HL-60 (cell line): ENCODE measurements at regions not wholly inside any gene's neighbourhood (a gene's known extent, or its start where the extent isn't known, plus 50 kb on each side); places are given as distances from the start of the nearest gene placed in this dataset.
"Not testable (repeated sequence)": the region's sequence is repeated elsewhere in the genome, so short reads cannot be mapped to it uniquely, and the experiment has no call there.

Experiments
- DNase-seq, 2 experiments: peaks; one replicate each; pipeline ENCODE4 v3.0.0-alpha.2; 2010 to 2020; ENCODE audit warnings: low read depth in 1 of 2, low spot score in 1 of 2
- H3K27ac ChIP-seq: fragments of 250-450 bp; sonication (Bioruptor Pico); replicated peaks from 2 replicates; pipeline ENCODE4 v1.5.1; 2020; ENCODE audit warnings: mild to moderate bottlenecking, moderate library complexity
- H3K27me3 ChIP-seq: fragments of 250-450 bp; sonication (Bioruptor Pico); 2 replicates; pipeline ENCODE4 v1.5.1; 2021; ENCODE audit warnings: mild to moderate bottlenecking, moderate library complexity; ENCODE audit not compliant: insufficient read depth, poor library complexity, severe bottlenecking
- H3K4me3 ChIP-seq: replicated peaks from 2 replicates; pipeline ENCODE4 v1.5.1; 2011; ENCODE audit warnings: mild to moderate bottlenecking, control low read depth, low read length; ENCODE audit not compliant: insufficient read depth
- GABPA ChIP-seq: IDR thresholded peaks from 2 replicates; pipeline ENCODE4 v1.6.1; 2012; ENCODE audit warnings: low read depth
- POLR2AphosphoS5 ChIP-seq: IDR thresholded peaks from 2 replicates; pipeline ENCODE4 v1.6.1; 2012; ENCODE audit warnings: low read depth
- SPI1 ChIP-seq: IDR thresholded peaks from 2 replicates; pipeline ENCODE4 v1.6.1; 2012; ENCODE audit warnings: low read depth, mild to moderate bottlenecking, borderline replicate concordance
- TF ChIP-seq, protein P1 (sequence below): IDR thresholded peaks from one replicate; pipeline ENCODE4 v1.5.1; 2011; ENCODE audit warnings: low read length, control low read depth, inconsistent platforms; ENCODE audit not compliant: insufficient read depth
- TF ChIP-seq, protein P2 (sequence below): IDR thresholded peaks from 2 replicates; pipeline ENCODE4 v1.6.1; 2012; ENCODE audit warnings: low read depth; ENCODE audit not compliant: insufficient replicate concordance

DNA sequence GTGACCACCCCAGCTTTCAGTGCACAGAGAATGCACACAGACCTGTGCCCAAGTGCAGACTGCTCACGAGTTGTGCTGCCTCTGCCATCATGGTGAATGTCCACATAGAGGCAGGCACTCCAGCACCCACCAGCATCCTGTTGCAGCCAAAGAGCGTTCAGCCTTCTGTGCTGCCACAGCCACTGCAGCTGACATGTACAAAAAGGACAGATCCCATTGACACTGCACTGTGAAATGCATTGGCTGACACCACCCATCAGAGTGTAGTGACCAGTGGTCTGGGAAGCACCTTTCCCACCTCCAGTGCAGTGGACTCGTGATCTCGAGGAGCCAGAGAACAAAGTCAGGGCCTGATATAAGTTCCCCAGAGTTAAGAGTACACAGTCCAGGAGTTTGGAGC, 260.3 kb downstream of the RAP2B start:
- no peak overlapping the region for H3K4me3 ChIP-seq
- no peak overlapping the region for H3K27ac ChIP-seq
- no peak for DNase-seq
- no peaks in the 10 kb centered on the region for H3K27me3 ChIP-seq
- TF ChIP-seq SPI1 (no peak), POLR2AphosphoS5 (no peak), GABPA (no peak)
- TF ChIP-seq, protein P1, sequence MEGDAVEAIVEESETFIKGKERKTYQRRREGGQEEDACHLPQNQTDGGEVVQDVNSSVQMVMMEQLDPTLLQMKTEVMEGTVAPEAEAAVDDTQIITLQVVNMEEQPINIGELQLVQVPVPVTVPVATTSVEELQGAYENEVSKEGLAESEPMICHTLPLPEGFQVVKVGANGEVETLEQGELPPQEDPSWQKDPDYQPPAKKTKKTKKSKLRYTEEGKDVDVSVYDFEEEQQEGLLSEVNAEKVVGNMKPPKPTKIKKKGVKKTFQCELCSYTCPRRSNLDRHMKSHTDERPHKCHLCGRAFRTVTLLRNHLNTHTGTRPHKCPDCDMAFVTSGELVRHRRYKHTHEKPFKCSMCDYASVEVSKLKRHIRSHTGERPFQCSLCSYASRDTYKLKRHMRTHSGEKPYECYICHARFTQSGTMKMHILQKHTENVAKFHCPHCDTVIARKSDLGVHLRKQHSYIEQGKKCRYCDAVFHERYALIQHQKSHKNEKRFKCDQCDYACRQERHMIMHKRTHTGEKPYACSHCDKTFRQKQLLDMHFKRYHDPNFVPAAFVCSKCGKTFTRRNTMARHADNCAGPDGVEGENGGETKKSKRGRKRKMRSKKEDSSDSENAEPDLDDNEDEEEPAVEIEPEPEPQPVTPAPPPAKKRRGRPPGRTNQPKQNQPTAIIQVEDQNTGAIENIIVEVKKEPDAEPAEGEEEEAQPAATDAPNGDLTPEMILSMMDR: no peak
- TF ChIP-seq, protein P2, sequence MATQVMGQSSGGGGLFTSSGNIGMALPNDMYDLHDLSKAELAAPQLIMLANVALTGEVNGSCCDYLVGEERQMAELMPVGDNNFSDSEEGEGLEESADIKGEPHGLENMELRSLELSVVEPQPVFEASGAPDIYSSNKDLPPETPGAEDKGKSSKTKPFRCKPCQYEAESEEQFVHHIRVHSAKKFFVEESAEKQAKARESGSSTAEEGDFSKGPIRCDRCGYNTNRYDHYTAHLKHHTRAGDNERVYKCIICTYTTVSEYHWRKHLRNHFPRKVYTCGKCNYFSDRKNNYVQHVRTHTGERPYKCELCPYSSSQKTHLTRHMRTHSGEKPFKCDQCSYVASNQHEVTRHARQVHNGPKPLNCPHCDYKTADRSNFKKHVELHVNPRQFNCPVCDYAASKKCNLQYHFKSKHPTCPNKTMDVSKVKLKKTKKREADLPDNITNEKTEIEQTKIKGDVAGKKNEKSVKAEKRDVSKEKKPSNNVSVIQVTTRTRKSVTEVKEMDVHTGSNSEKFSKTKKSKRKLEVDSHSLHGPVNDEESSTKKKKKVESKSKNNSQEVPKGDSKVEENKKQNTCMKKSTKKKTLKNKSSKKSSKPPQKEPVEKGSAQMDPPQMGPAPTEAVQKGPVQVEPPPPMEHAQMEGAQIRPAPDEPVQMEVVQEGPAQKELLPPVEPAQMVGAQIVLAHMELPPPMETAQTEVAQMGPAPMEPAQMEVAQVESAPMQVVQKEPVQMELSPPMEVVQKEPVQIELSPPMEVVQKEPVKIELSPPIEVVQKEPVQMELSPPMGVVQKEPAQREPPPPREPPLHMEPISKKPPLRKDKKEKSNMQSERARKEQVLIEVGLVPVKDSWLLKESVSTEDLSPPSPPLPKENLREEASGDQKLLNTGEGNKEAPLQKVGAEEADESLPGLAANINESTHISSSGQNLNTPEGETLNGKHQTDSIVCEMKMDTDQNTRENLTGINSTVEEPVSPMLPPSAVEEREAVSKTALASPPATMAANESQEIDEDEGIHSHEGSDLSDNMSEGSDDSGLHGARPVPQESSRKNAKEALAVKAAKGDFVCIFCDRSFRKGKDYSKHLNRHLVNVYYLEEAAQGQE: no peak

DNA sequence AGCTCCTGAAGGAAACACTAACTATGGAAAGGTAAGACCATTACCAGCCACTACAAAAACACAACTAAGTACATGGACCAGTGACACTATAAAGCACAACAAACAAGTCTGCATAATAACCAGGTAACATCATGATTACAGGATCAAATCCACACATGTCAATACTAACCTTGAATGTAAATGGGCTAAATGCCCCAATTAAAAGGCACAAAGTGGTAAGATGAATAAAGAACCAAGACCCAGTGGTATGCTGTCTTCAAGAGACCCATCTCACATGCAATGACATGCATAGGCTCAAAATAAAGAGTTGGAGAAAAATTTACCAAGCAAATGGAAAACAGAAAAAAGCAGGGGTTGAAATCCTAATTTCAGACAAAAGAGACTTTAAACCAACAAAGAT, 261.8 kb downstream of the RAP2B start:
- not testable (repeated sequence) for H3K27ac ChIP-seq, H3K4me3 ChIP-seq, H3K27me3 ChIP-seq, DNase-seq

DNA sequence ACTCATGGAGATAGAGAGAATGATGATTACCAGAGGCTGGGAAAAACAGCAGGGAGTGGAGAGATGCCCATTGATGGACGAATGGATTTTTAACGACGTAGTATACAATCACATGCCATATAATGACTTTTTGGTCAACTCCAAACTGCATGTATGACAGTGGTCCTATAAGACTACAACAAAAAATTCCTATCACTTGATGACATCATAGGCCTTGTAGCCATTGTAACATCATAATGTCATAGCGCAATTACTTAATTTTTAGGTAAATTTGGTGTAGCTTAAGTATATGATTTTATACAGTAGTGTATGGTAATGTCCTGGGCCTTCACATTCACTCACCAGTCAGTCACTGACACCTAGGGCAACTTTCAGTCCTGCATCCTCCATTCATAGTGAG, 264.3 kb downstream of the RAP2B start:
- no peak for DNase-seq
- TF ChIP-seq, protein P1: no peak
- no peak for TF ChIP-seq POLR2AphosphoS5
- TF ChIP-seq GABPA: no peak
- TF ChIP-seq, protein P2: no peak
- TF ChIP-seq SPI1: no peak
- Histone ChIP-seq H3K27ac (no peak overlapping the region), H3K4me3 (no peak overlapping the region), H3K27me3 (no peaks in the 10 kb centered on the region)

DNA sequence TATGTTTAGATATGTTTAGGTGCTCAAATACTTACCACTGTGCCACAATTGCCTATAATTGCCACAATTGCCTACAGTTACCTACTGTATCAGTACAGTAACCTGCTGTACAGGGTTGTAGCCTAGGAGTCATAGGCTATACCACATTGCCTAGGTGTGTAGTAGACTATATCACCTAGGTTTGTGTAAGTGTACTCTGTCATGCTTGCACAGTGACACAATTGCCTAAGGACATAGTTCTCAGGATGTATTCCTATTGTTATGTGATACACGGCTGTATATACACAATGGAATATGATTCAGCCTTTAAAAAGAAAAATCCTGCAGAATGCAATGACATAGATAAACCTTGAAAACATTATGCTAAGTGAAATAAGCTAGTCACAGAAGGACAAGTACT, 264.8 kb downstream of the RAP2B start:
- DNase-seq: no peak
- H3K27me3 ChIP-seq: no peaks in the 10 kb centered on the region
- no peak for TF ChIP-seq GABPA
- TF ChIP-seq, protein P2: no peak
- TF ChIP-seq, protein P1: no peak
- TF ChIP-seq SPI1: no peak
- TF ChIP-seq POLR2AphosphoS5: no peak
- H3K4me3 ChIP-seq: no peak overlapping the region
- no peak overlapping the region for H3K27ac ChIP-seq
